ENCODE measurements at regions not wholly inside any gene's neighbourhood (a gene's known extent, or its start where the extent isn't known, plus 50 kb on each side); places are given as distances from the start of the nearest gene placed in this dataset.

GRCh38 chr1:4523551-4523950, 130.9 kb upstream of the AJAP1 start:
- H3K27ac ChIP-seq: no peak overlapping the region
- TF ChIP-seq, protein P1, sequence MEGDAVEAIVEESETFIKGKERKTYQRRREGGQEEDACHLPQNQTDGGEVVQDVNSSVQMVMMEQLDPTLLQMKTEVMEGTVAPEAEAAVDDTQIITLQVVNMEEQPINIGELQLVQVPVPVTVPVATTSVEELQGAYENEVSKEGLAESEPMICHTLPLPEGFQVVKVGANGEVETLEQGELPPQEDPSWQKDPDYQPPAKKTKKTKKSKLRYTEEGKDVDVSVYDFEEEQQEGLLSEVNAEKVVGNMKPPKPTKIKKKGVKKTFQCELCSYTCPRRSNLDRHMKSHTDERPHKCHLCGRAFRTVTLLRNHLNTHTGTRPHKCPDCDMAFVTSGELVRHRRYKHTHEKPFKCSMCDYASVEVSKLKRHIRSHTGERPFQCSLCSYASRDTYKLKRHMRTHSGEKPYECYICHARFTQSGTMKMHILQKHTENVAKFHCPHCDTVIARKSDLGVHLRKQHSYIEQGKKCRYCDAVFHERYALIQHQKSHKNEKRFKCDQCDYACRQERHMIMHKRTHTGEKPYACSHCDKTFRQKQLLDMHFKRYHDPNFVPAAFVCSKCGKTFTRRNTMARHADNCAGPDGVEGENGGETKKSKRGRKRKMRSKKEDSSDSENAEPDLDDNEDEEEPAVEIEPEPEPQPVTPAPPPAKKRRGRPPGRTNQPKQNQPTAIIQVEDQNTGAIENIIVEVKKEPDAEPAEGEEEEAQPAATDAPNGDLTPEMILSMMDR (conservative IDR thresholded peaks at IDR 0.05): no peak

DNA sequence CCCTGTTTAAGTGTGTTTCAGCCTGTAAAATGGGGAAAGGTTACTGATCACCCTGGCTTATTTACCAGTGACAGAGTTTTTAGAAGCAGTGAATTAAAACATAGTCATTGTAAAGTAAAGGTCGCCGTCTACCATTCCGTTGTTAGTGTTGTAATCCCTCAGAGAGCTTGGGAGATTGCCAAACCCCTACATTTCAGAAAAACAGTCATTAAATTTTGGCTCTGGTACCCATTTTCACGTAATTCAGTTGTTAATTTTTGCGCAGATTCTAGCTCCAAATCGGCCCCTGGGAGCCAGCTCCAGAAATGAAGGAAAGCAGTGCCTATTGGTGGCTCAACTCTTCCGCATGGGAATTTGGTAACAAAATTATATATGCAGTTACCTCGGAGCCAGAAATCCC, 127.7 kb upstream of the AJAP1 start:
- TF ChIP-seq, protein P1 (conservative IDR thresholded peaks at IDR 0.05): no peak
- no peak overlapping the region for H3K27ac ChIP-seq

DNA sequence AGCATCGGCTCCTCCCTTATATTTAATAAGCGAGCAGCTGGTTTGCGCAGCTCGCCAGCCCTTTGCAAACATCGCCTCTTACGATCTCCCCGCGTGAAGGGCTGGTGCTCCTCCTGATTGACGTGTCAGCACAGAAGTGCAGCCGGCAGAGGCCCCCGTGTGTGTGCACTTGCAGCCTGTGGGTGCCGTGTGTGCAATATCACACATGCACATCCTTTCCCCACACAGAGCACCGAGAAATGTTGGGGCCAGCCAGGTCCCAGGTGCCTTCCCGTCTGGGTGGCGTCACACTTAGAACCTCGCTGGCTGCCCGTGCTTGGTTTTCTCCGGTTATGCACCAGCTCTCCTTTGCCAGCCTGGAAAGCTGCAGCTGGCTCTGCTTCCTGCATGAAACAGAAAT, 126.6 kb upstream of the AJAP1 start:
- TF ChIP-seq, protein P1 (conservative IDR thresholded peaks at IDR 0.05): no peak; the same call in 1 of the 2 replicates
- H3K27ac ChIP-seq: peak overlapping the region; percentile 57

- H3K27ac ChIP-seq: no peak overlapping the region; the same call in 1 of the 2 replicates
- TF ChIP-seq, protein P1 (conservative IDR thresholded peaks at IDR 0.05): no peak
These were observed 125.8 kb upstream of the AJAP1 start for GRCh38 chr1:4528590-4528989.

GRCh38 chr1:4529446-4530165, 124.8 kb upstream of the AJAP1 start:
- TF ChIP-seq, protein P1 (conservative IDR thresholded peaks at IDR 0.05): no peak
- H3K27ac ChIP-seq: no peak overlapping the region

DNA sequence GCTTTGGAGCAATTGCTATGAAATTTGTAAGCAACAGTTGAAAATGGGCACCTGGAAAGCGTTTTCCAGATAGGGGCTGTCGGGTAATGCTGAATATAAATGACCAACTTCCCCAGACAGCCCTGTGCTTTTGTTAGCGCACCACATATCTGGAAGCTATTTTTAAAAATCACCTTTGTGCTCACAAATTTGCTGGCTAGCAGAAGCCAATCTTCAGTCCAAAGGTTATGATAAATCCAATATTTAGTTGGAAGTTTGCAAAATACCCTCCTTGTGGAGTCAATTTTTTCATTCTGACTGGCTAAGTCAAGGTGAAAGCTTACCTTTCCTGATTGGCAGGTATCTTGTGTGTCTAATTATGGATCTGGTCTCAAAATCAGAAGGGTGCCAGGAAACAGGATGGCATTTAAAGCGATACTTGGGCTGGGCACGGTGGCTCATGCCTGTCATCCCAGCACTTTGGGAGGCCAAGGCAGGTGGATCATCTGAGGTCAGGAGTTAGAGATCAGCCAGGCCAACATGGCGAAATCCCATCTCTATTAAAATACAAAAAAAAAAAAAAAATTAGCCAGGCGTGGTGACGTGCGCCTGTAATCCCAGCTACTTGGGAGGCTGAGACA, 124.1 kb upstream of the AJAP1 start:
- TF ChIP-seq, protein P1 (conservative IDR thresholded peaks at IDR 0.05): no peak
- no peak overlapping the region for H3K27ac ChIP-seq

- TF ChIP-seq, protein P1 (conservative IDR thresholded peaks at IDR 0.05): no peak
- H3K27ac ChIP-seq: no peak overlapping the region
These were observed 122.6 kb upstream of the AJAP1 start for GRCh38 chr1:4531842-4532241.

Data from VCaP (cell line).